K562 (cell line): ENCODE measurements at regions not wholly inside any gene's neighbourhood (a gene's known extent, or its start where the extent isn't known, plus 50 kb on each side); places are given as distances from the start of the nearest gene placed in this dataset.

Source experiments
- ATAC-seq: fragments of 200-7000 bp; cut with Tn5 transposase; 3 replicates; pipeline ENCODE4 v1.9.1; 2020; ENCODE audit warnings: moderate library complexity
- BruUV-seq: library from RNA; stranded (reverse); fragments of 400-500 nt; replicated peaks from 2 replicates; lab custom pipeline; 2021; lab: Mats Ljungman, UMichigan
- CTCF ChIA-PET: fragments of 300-600 bp; formaldehyde crosslinking; extraction: SDS; loops from one replicate; lab custom pipeline; 2021; ENCODE audit warnings: low intra/inter-chr PET ratio; lab: Yijun Ruan, JAX
- POLR2A ChIA-PET: fragments of 300-600, 350-650 bp; sonication (Branson Sonifier 250); formaldehyde crosslinking; extraction: SDS; loops from one replicate; lab custom pipeline; 2021; ENCODE audit warnings: antibody characterized with exemption, inconsistent platforms; lab: Yijun Ruan, JAX
- DNase-seq, 4 experiments: peaks; one replicate each; pipeline versions ENCODE4 v3.0.0 to v3.0.0-alpha.2; 2011 to 2018; ENCODE audit warnings: low spot score in 3 of 4, mixed read lengths in 3 of 4; ENCODE audit errors: extremely low read depth in 1 of 4
- FAIRE-seq: peaks from 2 replicates; lab custom pipeline; 2011; peaks lifted over from hg19 to GRCh38; lab: Jason Lieb, UNC
- H2AFZ ChIP-seq: 2 replicates; pipeline ENCODE4 v1.6.0; 2011; ENCODE audit warnings: low read depth, low read length, control low read depth, inconsistent platforms
- H3K27ac ChIP-seq: fragments of 200-600 bp; 3 replicates; pipeline ENCODE4 v1.8.0; 2011; ENCODE audit warnings: low read depth, mild to moderate bottlenecking, control low read depth, inconsistent platforms, low read length, moderate library complexity, mixed read lengths; ENCODE audit errors: extremely low read depth
- H3K27me3 ChIP-seq, 2 experiments: fragments of 300-600 bp in 1 of 2; 2 replicates in 1 of 2; 3 replicates in 1 of 2; pipeline versions ENCODE4 v1.6.0 to v1.8.0; 2011; ENCODE audit warnings: inconsistent platforms in 2 of 2, low read length in 2 of 2, mild to moderate bottlenecking in 1 of 2, mixed read lengths in 1 of 2, moderate library complexity in 1 of 2; ENCODE audit not compliant: control insufficient read depth in 2 of 2, insufficient read depth in 2 of 2
- H3K36me3 ChIP-seq: fragments of 300-600 bp; 3 replicates; pipeline ENCODE4 v1.8.0; 2011; ENCODE audit warnings: mild to moderate bottlenecking, low read length, inconsistent platforms; ENCODE audit not compliant: control insufficient read depth, insufficient read depth
- H3K4me1 ChIP-seq, 2 experiments: fragments of 200-600 bp in 1 of 2; replicated peaks in 1 of 2; 2 replicates in 1 of 2; 3 replicates in 1 of 2; pipeline versions ENCODE4 v1.5.1 to v1.8.0; 2011; ENCODE audit warnings: inconsistent platforms in 2 of 2, low read length in 2 of 2, mild to moderate bottlenecking in 1 of 2, mixed read lengths in 1 of 2, moderate library complexity in 1 of 2; ENCODE audit not compliant: control insufficient read depth in 2 of 2, insufficient read depth in 2 of 2
- H3K4me2 ChIP-seq: 2 replicates; pipeline ENCODE4 v1.6.1; 2011; ENCODE audit warnings: low read length, control low read depth, inconsistent platforms, mixed read lengths; ENCODE audit not compliant: insufficient read depth
- H3K4me3 ChIP-seq: fragments of 200-600 bp; sonication (generic), shearing (Covaris generic); 2 replicates; pipeline ENCODE4 v1.5.1; 2016; ENCODE audit warnings: control low read depth, inconsistent platforms
- H3K79me2 ChIP-seq: fragments of 200-600 bp; 3 replicates; pipeline ENCODE4 v1.8.0; 2011; ENCODE audit warnings: low read length, inconsistent platforms; ENCODE audit not compliant: control insufficient read depth, insufficient read depth
- H3K9ac ChIP-seq, 2 experiments: 2 replicates each; pipeline versions ENCODE4 v1.6.0 to v1.6.1; 2011; ENCODE audit warnings: low read depth in 2 of 2, low read length in 2 of 2, control low read depth in 1 of 2, inconsistent platforms in 1 of 2, mild to moderate bottlenecking in 1 of 2, mixed read lengths in 1 of 2; ENCODE audit not compliant: insufficient read depth in 1 of 2
- H3K9me1 ChIP-seq: one replicate; pipeline ENCODE4 v1.6.0; 2011; ENCODE audit warnings: inconsistent platforms, mild to moderate bottlenecking, low read length, moderate library complexity; ENCODE audit not compliant: control insufficient read depth, insufficient read depth
- H3K9me3 ChIP-seq: replicated peaks from 2 replicates; pipeline ENCODE4 v1.5.1; 2011; ENCODE audit warnings: low read depth, low read length, inconsistent platforms; ENCODE audit not compliant: control insufficient read depth, insufficient read depth
- H4K20me1 ChIP-seq: replicated peaks from 2 replicates; pipeline ENCODE4 v1.6.1; 2011; ENCODE audit warnings: low read length, inconsistent platforms, mixed read lengths; ENCODE audit not compliant: control insufficient read depth, insufficient read depth
- ATF3 ChIP-seq, 2 experiments: fragments of 450-650 bp in 1 of 2; sonication (generic) in 1 of 2; formaldehyde crosslinking in 1 of 2; IDR thresholded peaks in 1 of 2; conservative IDR thresholded peaks in 1 of 2; 2 replicates each; pipeline versions ENCODE4 v1.6.1 to v1.8.1; 2016 to 2023; ENCODE audit warnings: mild to moderate bottlenecking in 2 of 2, moderate library complexity in 2 of 2, inconsistent platforms in 1 of 2, missing genetic modification reagents in 1 of 2
- DDX20 ChIP-seq: fragments of 450-650 bp; IDR thresholded peaks from 2 replicates; pipeline ENCODE4 v1.6.1; 2016; ENCODE audit warnings: missing genetic modification characterization, low read depth, mild to moderate bottlenecking, missing compliant biosample characterization, moderate library complexity
- DPF2 ChIP-seq: fragments of 450-650 bp; IDR thresholded peaks from 2 replicates; pipeline ENCODE4 v1.6.1; 2016
- HDAC2 ChIP-seq: fragments of 450-650 bp; IDR thresholded peaks from 2 replicates; pipeline ENCODE4 v1.6.1; 2016; ENCODE audit warnings: mild to moderate bottlenecking
- HMGN3 ChIP-seq: IDR thresholded peaks from 2 replicates; pipeline ENCODE4 v1.6.1; 2011; ENCODE audit warnings: borderline replicate concordance, low read depth, mild to moderate bottlenecking, mixed read lengths, low read length; ENCODE audit not compliant: insufficient read length; ENCODE audit errors: extremely low read depth
- IRF2 ChIP-seq: sonication (generic); formaldehyde crosslinking; IDR thresholded peaks from 2 replicates; pipeline ENCODE4 v1.8.1; 2022; ENCODE audit warnings: mild to moderate bottlenecking, missing genetic modification reagents
- LCOR ChIP-seq: sonication (generic); formaldehyde crosslinking; IDR thresholded peaks from 2 replicates; pipeline ENCODE4 v1.8.0; 2022; ENCODE audit warnings: mild to moderate bottlenecking, missing genetic modification reagents
- POLR2H ChIP-seq: IDR thresholded peaks from 2 replicates; pipeline ENCODE4 v1.6.1; 2016; ENCODE audit warnings: missing genetic modification characterization, low read depth, mild to moderate bottlenecking, control low read depth, missing compliant biosample characterization, moderate library complexity
- RBM14 ChIP-seq: fragments of 200-400 bp; formaldehyde crosslinking; IDR thresholded peaks from 2 replicates; pipeline ENCODE4 v1.6.1; 2018; ENCODE audit warnings: low read depth, mild to moderate bottlenecking, low read length, moderate library complexity, borderline replicate concordance; ENCODE audit not compliant: insufficient read depth
- SMAD1 ChIP-seq: fragments of 150-350 bp; IDR thresholded peaks from 2 replicates; pipeline ENCODE4 v1.6.1; 2014; ENCODE audit warnings: low read length, low read depth; ENCODE audit not compliant: partially characterized antibody
- THAP7 ChIP-seq: fragments of 250-450 bp; sonication (Bioruptor Pico); IDR thresholded peaks from 2 replicates; pipeline ENCODE4 v1.5.0; 2021
- YBX1 ChIP-seq: fragments of 450-650 bp; IDR thresholded peaks from 2 replicates; pipeline ENCODE4 v1.7.1; 2016; ENCODE audit warnings: mild to moderate bottlenecking
- ZNF436 ChIP-seq: fragments of 250-450, 450-650 bp; sonication (Bioruptor Pico); formaldehyde crosslinking; IDR thresholded peaks from 2 replicates; pipeline ENCODE4 v1.7.0; 2020; ENCODE audit warnings: mild to moderate bottlenecking
- ZNF445 ChIP-seq: fragments of 250-450 bp; sonication (Bioruptor Pico); IDR thresholded peaks from 2 replicates; pipeline ENCODE4 v1.4.0; 2020; ENCODE audit warnings: low read depth, mild to moderate bottlenecking, moderate library complexity
- ZNF592 ChIP-seq: fragments of 450-650 bp; IDR thresholded peaks from 2 replicates; pipeline ENCODE4 v1.6.1; 2017; ENCODE audit warnings: antibody characterized with exemption, mild to moderate bottlenecking
- ZNF766 ChIP-seq: fragments of 200-800 bp; sonication (Bioruptor generic); conservative IDR thresholded peaks from 2 replicates; pipeline ENCODE4 v1.6.1; 2016; ENCODE audit warnings: missing genetic modification characterization, missing compliant biosample characterization
- WGBS: fragments of 100-300 bp; shearing (Covaris generic); methylation state at CpG from one replicate; pipeline ENCODE4 v1.1.6; 2016; ENCODE audit warnings: low coverage, mixed read lengths; ENCODE audit not compliant: insufficient coverage; ENCODE audit errors: missing lambda C conversion rate; 5-methylcytosine and 5-hydroxymethylcytosine counted together
- in situ Hi-C: fragments of 300-500 bp; cut with MboI; formaldehyde crosslinking; loops from 4 replicates; pipeline ENCODE4 v1.15.0; 2018; ENCODE audit warnings: inconsistent platforms, mixed read lengths
- intact Hi-C: fragments of 100-400 bp; cut with micrococcal nuclease; formaldehyde crosslinking; loops from 2 replicates; pipeline ENCODE4 v1.14.2; 2022
- TF ChIP-seq, protein P1 (sequence below): fragments of 450-650 bp; formaldehyde crosslinking; conservative IDR thresholded peaks from 2 replicates; pipeline ENCODE4 v1.4.0; 2022; ENCODE audit warnings: mild to moderate bottlenecking, missing genetic modification characterization

DNA sequence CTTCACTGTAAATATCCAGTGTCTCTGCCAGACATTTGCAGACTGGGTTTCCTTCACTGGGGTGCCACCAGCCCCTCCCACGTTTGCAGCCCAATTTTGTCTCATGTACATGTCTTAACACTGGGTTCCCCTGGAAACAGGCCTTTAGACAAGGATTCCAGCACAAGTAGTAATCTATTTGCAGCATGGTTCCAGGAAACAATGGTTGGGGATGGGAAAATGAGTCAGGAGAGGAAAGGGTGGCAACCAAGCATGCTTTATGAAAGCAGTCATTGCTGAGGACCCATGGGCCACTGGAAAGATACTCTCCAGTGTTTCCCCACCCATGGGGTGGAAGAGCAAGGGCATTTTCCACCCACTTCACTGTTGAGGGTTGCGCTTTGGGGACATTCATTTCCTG lies 53.6 kb upstream of the FARP1 start:
- Histone ChIP-seq H3K79me2 (no peaks in the 10 kb centered on the region), H3K9me3 (no peaks in the 10 kb centered on the region), H3K9ac (no peak overlapping the region), H3K4me3 (no peak overlapping the region), H3K36me3 (no peaks in the 10 kb centered on the region), H3K4me1 (no peaks in the 10 kb centered on the region), H4K20me1 (no peaks in the 10 kb centered on the region), H3K27me3 (no peaks in the 10 kb centered on the region), H3K4me2 (no peak overlapping the region), H3K9me1 (no peaks in the 10 kb centered on the region), H3K27ac (no peak overlapping the region), H2AFZ (no peak overlapping the region)
- in situ Hi-C loops = no loop called here
- WGBS = 0% methylated on average over 2 of the region's 2 CpGs
- FAIRE-seq (no peak), DNase-seq (no peak), ATAC-seq (no peak)
- ChIA-PET POLR2A (no interaction called here), CTCF (no interaction called here)
- intact Hi-C loops = no loop called here
- BruUV-seq = no TSS peak
- TF ChIP-seq ZNF436 (CRISPR knock-in tag) (no peak), DPF2 (no peak), POLR2H (tag) (no peak), ZNF592 (no peak), THAP7 (no peak), IRF2 (CRISPR knock-in tag) (no peak), DDX20 (tag) (no peak), RBM14 (no peak), ATF3 (IDR thresholded peaks at IDR 0.05) (no peak), ATF3 (CRISPR knock-in tag; conservative IDR thresholded peaks at IDR 0.05) (no peak), SMAD1 (no peak), YBX1 (no peak), ZNF766 (CRISPR knock-in tag) (no peak), HDAC2 (no peak), LCOR (no peak), ZNF445 (CRISPR knock-in tag) (no peak), HMGN3 (no peak)
- TF ChIP-seq, protein P1, sequence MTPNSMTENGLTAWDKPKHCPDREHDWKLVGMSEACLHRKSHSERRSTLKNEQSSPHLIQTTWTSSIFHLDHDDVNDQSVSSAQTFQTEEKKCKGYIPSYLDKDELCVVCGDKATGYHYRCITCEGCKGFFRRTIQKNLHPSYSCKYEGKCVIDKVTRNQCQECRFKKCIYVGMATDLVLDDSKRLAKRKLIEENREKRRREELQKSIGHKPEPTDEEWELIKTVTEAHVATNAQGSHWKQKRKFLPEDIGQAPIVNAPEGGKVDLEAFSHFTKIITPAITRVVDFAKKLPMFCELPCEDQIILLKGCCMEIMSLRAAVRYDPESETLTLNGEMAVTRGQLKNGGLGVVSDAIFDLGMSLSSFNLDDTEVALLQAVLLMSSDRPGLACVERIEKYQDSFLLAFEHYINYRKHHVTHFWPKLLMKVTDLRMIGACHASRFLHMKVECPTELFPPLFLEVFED (CRISPR knock-in tag) = no peak
